GM23338 (cell line): ENCODE measurements at regions not wholly inside any gene's neighbourhood (a gene's known extent, or its start where the extent isn't known, plus 50 kb on each side); places are given as distances from the start of the nearest gene placed in this dataset.
A peak's percentile ranks its signal among the peaks of the same experiment; 100 is the strongest.

Experiments
- CREB1 ChIP-seq: fragments of 250-450 bp; sonication (Bioruptor Pico); IDR thresholded peaks from 2 replicates; pipeline ENCODE4 v1.5.0; 2020; ENCODE audit warnings: low read depth, mild to moderate bottlenecking, moderate library complexity
- EZH2 ChIP-seq: fragments of 200-600 bp; sonication (generic); IDR thresholded peaks from one replicate; pipeline ENCODE4 v1.8.0; 2017; ENCODE audit warnings: antibody characterized with exemption, mild to moderate bottlenecking, low read depth; ENCODE audit not compliant: unreplicated experiment
- EZH2phosphoT487 ChIP-seq: fragments of 200-600 bp; sonication (generic); IDR thresholded peaks from one replicate; pipeline ENCODE4 v1.8.1; 2018; ENCODE audit warnings: antibody characterized with exemption; ENCODE audit not compliant: unreplicated experiment
- JUNB ChIP-seq: IDR thresholded peaks from one replicate; pipeline ENCODE4 v1.6.1; 2016; ENCODE audit warnings: antibody characterized with exemption; ENCODE audit not compliant: unreplicated experiment
- POLR2AphosphoS5 ChIP-seq: IDR thresholded peaks from 2 replicates; pipeline ENCODE4 v1.6.1; 2016; ENCODE audit warnings: antibody characterized with exemption, low read depth
- ZNF331 ChIP-seq: fragments of 250-450 bp; sonication (Bioruptor Pico); IDR thresholded peaks from 2 replicates; pipeline ENCODE4 v1.5.0; 2020; ENCODE audit warnings: low read depth, mild to moderate bottlenecking, moderate library complexity
- ZNF462 ChIP-seq: fragments of 250-450 bp; sonication (Bioruptor Pico); IDR thresholded peaks from 2 replicates; pipeline ENCODE4 v1.5.0; 2020; ENCODE audit warnings: mild to moderate bottlenecking, moderate library complexity
- TF ChIP-seq, protein P1 (sequence below), 2 experiments: fragments of 200-600 bp in 1 of 2; sonication (generic) in 1 of 2; conservative IDR thresholded peaks; 2 replicates each; pipeline versions ENCODE4 v1.5.1 to v1.6.1; 2016 to 2017; ENCODE audit warnings: antibody characterized with exemption in 2 of 2, low read depth in 2 of 2, mild to moderate bottlenecking in 2 of 2, moderate library complexity in 1 of 2
- TF ChIP-seq, protein P2 (sequence below): IDR thresholded peaks from one replicate; pipeline ENCODE4 v1.6.1; 2018; ENCODE audit warnings: antibody characterized with exemption; ENCODE audit not compliant: unreplicated experiment

DNA sequence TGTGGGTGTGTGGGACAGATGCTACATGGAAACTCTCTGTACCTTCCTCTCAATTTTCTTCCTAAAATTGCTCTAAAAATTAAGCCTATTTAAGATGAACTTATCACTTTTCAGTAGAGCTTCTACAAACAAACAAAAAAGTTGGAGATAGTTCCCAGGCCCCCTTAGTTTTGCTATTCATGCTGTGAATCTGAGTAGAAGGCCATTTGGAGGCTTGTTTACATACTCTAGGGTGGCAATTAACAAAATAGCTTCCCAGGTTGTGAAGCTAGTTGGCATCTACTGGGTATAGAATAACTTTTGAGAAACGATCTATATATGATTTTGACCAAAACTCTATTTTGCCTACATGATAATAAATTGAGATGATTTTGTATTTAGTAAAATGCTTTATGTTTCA lies 541.4 kb upstream of the B3GALT2 start:
- TF ChIP-seq, protein P1, sequence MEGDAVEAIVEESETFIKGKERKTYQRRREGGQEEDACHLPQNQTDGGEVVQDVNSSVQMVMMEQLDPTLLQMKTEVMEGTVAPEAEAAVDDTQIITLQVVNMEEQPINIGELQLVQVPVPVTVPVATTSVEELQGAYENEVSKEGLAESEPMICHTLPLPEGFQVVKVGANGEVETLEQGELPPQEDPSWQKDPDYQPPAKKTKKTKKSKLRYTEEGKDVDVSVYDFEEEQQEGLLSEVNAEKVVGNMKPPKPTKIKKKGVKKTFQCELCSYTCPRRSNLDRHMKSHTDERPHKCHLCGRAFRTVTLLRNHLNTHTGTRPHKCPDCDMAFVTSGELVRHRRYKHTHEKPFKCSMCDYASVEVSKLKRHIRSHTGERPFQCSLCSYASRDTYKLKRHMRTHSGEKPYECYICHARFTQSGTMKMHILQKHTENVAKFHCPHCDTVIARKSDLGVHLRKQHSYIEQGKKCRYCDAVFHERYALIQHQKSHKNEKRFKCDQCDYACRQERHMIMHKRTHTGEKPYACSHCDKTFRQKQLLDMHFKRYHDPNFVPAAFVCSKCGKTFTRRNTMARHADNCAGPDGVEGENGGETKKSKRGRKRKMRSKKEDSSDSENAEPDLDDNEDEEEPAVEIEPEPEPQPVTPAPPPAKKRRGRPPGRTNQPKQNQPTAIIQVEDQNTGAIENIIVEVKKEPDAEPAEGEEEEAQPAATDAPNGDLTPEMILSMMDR (conservative IDR thresholded peaks at IDR 0.05; ENCODE audit: low read depth in 2 of 2) = no peak
- TF ChIP-seq POLR2AphosphoS5 = no peak
- no peak for TF ChIP-seq EZH2
- no peak for TF ChIP-seq EZH2phosphoT487
- no peak for TF ChIP-seq JUNB
- no peak for TF ChIP-seq CREB1 (CRISPR knock-in tag)
- TF ChIP-seq ZNF331 (CRISPR knock-in tag) = no peak
- TF ChIP-seq, protein P2, sequence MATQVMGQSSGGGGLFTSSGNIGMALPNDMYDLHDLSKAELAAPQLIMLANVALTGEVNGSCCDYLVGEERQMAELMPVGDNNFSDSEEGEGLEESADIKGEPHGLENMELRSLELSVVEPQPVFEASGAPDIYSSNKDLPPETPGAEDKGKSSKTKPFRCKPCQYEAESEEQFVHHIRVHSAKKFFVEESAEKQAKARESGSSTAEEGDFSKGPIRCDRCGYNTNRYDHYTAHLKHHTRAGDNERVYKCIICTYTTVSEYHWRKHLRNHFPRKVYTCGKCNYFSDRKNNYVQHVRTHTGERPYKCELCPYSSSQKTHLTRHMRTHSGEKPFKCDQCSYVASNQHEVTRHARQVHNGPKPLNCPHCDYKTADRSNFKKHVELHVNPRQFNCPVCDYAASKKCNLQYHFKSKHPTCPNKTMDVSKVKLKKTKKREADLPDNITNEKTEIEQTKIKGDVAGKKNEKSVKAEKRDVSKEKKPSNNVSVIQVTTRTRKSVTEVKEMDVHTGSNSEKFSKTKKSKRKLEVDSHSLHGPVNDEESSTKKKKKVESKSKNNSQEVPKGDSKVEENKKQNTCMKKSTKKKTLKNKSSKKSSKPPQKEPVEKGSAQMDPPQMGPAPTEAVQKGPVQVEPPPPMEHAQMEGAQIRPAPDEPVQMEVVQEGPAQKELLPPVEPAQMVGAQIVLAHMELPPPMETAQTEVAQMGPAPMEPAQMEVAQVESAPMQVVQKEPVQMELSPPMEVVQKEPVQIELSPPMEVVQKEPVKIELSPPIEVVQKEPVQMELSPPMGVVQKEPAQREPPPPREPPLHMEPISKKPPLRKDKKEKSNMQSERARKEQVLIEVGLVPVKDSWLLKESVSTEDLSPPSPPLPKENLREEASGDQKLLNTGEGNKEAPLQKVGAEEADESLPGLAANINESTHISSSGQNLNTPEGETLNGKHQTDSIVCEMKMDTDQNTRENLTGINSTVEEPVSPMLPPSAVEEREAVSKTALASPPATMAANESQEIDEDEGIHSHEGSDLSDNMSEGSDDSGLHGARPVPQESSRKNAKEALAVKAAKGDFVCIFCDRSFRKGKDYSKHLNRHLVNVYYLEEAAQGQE = no peak
- peak; percentile 30; the same call in 1 of the 2 replicates for TF ChIP-seq ZNF462 (CRISPR knock-in tag)
